ENCODE measurements at regions not wholly inside any gene's neighbourhood (a gene's known extent, or its start where the extent isn't known, plus 50 kb on each side); places are given as distances from the start of the nearest gene placed in this dataset.

DNA sequence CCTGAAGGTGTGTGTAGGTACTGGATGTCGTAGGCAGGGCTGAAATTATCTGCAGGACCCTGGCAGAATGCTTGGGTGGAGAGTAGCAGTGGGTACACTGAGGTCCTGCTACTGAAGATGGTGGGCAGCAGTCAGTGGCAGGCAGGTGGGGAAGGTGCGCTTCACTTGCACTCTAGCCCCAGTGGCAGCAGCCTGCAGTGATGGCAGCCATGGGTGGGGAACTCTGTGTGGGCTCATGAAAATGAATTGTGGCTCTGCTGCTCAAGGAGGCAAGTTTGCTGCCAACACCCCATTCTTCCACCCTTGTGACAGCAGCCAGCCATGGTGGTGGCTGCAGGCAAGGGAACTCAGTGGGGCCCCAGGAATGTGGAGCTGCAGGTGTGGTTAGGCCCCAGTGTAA, 1242.7 kb upstream of the MIR17HG start:
- Histone ChIP-seq H3K4me3 (ENCODE audit: low read depth in 1 of 3, low read length in 3 of 3) (no peak overlapping the region), H3K36me3 (ENCODE audit: control insufficient read depth in 4 of 4, insufficient read depth in 3 of 4, low read depth in 1 of 4, low read length in 3 of 4) (no peaks in the 10 kb centered on the region), H3K27ac (ENCODE audit: low read depth in 1 of 2, low read length in 2 of 2) (no peak overlapping the region), H3K4me1 (ENCODE audit: control insufficient read depth in 4 of 4, insufficient read depth in 4 of 4, low read length in 3 of 4) (no peaks in the 10 kb centered on the region), H3K27me3 (ENCODE audit: control insufficient read depth in 4 of 4, insufficient read depth in 4 of 4, low read length in 3 of 4) (peaks cover 0 to 3% (median 0%) of the 10 kb centered on the region in 4 donors), H3K9me3 (ENCODE audit: control insufficient read depth in 4 of 4, low read length in 3 of 4) (peaks cover 0 to 3% (median under 1%) of the 10 kb centered on the region in 4 donors), H3K9ac (ENCODE audit: low read depth in 1 of 2, low read length in 2 of 2) (no peak overlapping the region)
- DNase-seq (ENCODE audit: low spot score), result no peak
- WGBS, result 85% methylated on average over 2 of the region's 2 CpGs
- TF ChIP-seq GABPA (IDR thresholded peaks at IDR 0.05 in 1 of 2, conservative IDR thresholded peaks at IDR 0.05 in 1 of 2) (no peak), RXRA (IDR thresholded peaks at IDR 0.05) (no peak), NR2F2 (IDR thresholded peaks at IDR 0.05) (no peak), HNF4G (IDR thresholded peaks at IDR 0.05) (no peak), YY1 (IDR thresholded peaks at IDR 0.05) (no peak), FOXA2 (IDR thresholded peaks at IDR 0.05) (no peak), JUND (IDR thresholded peaks at IDR 0.05) (no peak), RAD21 (IDR thresholded peaks at IDR 0.05) (no peak), FOXA1 (IDR thresholded peaks at IDR 0.05) (no peak)
- TF ChIP-seq, protein P1, sequence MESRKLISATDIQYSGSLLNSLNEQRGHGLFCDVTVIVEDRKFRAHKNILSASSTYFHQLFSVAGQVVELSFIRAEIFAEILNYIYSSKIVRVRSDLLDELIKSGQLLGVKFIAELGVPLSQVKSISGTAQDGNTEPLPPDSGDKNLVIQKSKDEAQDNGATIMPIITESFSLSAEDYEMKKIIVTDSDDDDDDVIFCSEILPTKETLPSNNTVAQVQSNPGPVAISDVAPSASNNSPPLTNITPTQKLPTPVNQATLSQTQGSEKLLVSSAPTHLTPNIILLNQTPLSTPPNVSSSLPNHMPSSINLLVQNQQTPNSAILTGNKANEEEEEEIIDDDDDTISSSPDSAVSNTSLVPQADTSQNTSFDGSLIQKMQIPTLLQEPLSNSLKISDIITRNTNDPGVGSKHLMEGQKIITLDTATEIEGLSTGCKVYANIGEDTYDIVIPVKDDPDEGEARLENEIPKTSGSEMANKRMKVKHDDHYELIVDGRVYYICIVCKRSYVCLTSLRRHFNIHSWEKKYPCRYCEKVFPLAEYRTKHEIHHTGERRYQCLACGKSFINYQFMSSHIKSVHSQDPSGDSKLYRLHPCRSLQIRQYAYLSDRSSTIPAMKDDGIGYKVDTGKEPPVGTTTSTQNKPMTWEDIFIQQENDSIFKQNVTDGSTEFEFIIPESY (IDR thresholded peaks at IDR 0.05), result no peak
- TF ChIP-seq, protein P2, sequence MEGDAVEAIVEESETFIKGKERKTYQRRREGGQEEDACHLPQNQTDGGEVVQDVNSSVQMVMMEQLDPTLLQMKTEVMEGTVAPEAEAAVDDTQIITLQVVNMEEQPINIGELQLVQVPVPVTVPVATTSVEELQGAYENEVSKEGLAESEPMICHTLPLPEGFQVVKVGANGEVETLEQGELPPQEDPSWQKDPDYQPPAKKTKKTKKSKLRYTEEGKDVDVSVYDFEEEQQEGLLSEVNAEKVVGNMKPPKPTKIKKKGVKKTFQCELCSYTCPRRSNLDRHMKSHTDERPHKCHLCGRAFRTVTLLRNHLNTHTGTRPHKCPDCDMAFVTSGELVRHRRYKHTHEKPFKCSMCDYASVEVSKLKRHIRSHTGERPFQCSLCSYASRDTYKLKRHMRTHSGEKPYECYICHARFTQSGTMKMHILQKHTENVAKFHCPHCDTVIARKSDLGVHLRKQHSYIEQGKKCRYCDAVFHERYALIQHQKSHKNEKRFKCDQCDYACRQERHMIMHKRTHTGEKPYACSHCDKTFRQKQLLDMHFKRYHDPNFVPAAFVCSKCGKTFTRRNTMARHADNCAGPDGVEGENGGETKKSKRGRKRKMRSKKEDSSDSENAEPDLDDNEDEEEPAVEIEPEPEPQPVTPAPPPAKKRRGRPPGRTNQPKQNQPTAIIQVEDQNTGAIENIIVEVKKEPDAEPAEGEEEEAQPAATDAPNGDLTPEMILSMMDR (IDR thresholded peaks at IDR 0.05; ENCODE audit: low read depth, low read length, missing input control), result no peak
- TF ChIP-seq, protein P3, sequence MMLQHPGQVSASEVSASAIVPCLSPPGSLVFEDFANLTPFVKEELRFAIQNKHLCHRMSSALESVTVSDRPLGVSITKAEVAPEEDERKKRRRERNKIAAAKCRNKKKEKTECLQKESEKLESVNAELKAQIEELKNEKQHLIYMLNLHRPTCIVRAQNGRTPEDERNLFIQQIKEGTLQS (IDR thresholded peaks at IDR 0.05), result no peak
- TF ChIP-seq, protein P4, sequence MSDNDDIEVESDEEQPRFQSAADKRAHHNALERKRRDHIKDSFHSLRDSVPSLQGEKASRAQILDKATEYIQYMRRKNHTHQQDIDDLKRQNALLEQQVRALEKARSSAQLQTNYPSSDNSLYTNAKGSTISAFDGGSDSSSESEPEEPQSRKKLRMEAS (IDR thresholded peaks at IDR 0.05), result no peak

DNA sequence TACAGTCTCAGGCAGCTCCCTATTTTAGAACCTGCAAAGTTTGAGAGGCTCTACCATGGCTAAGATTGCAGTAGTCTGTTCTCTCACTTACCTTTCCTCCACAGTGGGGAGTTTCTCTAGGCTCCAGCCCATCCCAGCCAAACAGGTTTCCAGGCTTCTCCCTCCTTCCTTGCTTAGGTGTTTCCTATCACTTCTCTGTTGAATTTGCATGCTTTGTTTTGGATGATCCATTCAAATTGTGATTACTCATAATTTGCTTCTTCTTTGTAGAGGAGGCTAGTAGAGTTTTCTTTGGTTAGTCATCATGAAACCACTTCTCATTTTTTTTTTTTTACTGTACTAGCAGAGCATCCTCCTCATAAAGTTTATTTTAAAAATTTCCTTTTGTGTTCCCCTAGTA, 1242.2 kb upstream of the MIR17HG start:
- Histone ChIP-seq H3K4me3 (ENCODE audit: low read depth in 1 of 3, low read length in 3 of 3) (no peak overlapping the region), H3K27me3 (ENCODE audit: control insufficient read depth in 4 of 4, insufficient read depth in 4 of 4, low read length in 3 of 4) (peaks cover 0 to 3% (median 0%) of the 10 kb centered on the region in 4 donors), H3K9ac (ENCODE audit: low read depth in 1 of 2, low read length in 2 of 2) (no peak overlapping the region), H3K9me3 (ENCODE audit: control insufficient read depth in 4 of 4, low read length in 3 of 4) (peaks cover 0 to 3% (median 0%) of the 10 kb centered on the region in 4 donors), H3K27ac (ENCODE audit: low read depth in 1 of 2, low read length in 2 of 2) (no peak overlapping the region), H3K4me1 (ENCODE audit: control insufficient read depth in 4 of 4, insufficient read depth in 4 of 4, low read length in 3 of 4) (no peaks in the 10 kb centered on the region), H3K36me3 (ENCODE audit: control insufficient read depth in 4 of 4, insufficient read depth in 3 of 4, low read depth in 1 of 4, low read length in 3 of 4) (no peaks in the 10 kb centered on the region)
- no peak for TF ChIP-seq TAF1 (conservative IDR thresholded peaks at IDR 0.05)
- no peak for TF ChIP-seq FOXA1 (IDR thresholded peaks at IDR 0.05)
- no peak for TF ChIP-seq FOXA2 (IDR thresholded peaks at IDR 0.05)
- no peak for TF ChIP-seq GABPA (IDR thresholded peaks at IDR 0.05 in 1 of 2, conservative IDR thresholded peaks at IDR 0.05 in 1 of 2)
- DNase-seq (ENCODE audit: low spot score), result no peak

DNA sequence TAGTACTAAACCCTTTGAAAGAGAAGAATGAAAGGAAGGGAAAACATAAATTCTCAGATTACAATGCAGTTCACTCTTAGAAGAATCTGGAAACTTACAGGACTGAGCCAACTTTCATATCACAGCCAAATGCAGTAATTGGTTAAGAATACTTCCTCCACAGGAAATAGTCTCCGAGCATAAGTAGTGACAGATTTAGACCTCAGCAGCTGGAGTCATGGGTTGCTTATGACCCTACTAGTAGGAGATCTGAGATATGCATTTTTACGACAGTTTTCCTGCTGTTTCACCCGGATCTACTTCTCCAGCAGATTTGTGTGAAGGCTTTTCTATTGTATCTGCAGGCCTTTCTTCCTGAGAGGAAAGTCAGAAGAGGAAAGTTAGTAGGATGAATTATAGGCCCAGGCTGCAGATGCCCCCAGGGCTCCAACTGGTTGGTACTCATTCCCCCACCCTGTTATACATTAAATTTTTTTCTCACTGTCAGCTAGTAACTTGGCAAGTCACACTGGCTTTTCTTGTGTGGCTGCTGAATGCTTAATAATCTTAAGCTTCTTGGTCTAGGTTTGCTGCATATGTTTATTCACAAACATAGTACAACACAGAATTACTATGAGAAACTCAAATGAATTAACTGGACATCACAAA, 1241.5 kb upstream of the MIR17HG start:
- Histone ChIP-seq H3K27ac (ENCODE audit: low read depth in 1 of 2, low read length in 2 of 2) (no peak overlapping the region), H3K9me3 (ENCODE audit: control insufficient read depth in 4 of 4, low read length in 3 of 4) (peaks cover 0 to 1% (median 0%) of the 10 kb centered on the region in 4 donors), H3K27me3 (ENCODE audit: control insufficient read depth in 4 of 4, insufficient read depth in 4 of 4, low read length in 3 of 4) (peaks cover 0 to 3% (median 0%) of the 10 kb centered on the region in 4 donors), H3K9ac (ENCODE audit: low read depth in 1 of 2, low read length in 2 of 2) (no peak overlapping the region), H3K36me3 (ENCODE audit: control insufficient read depth in 4 of 4, insufficient read depth in 3 of 4, low read depth in 1 of 4, low read length in 3 of 4) (no peaks in the 10 kb centered on the region), H3K4me1 (ENCODE audit: control insufficient read depth in 4 of 4, insufficient read depth in 4 of 4, low read length in 3 of 4) (no peaks in the 10 kb centered on the region), H3K4me3 (ENCODE audit: low read depth in 1 of 3, low read length in 3 of 3) (no peak overlapping the region)
- TF ChIP-seq RAD21 (IDR thresholded peaks at IDR 0.05) (no peak), FOXA2 (IDR thresholded peaks at IDR 0.05) (no peak), SP1 (IDR thresholded peaks at IDR 0.05) (no peak), EGR1 (IDR thresholded peaks at IDR 0.05; ENCODE audit: low read depth in 2 of 2) (no peak), GABPA (IDR thresholded peaks at IDR 0.05 in 1 of 2, conservative IDR thresholded peaks at IDR 0.05 in 1 of 2) (no peak)
- TF ChIP-seq, protein P1 (IDR thresholded peaks at IDR 0.05), result no peak
- 45% methylated on average over 3 of the region's 3 CpGs for WGBS
- DNase-seq (ENCODE audit: low spot score), result no peak

All from liver (tissue), 8 donors.